GM13976 (cell line): ENCODE measurements at regions not wholly inside any gene's neighbourhood (a gene's known extent, or its start where the extent isn't known, plus 50 kb on each side); places are given as distances from the start of the nearest gene placed in this dataset.

Source experiments
- DNase-seq: peaks from one replicate; pipeline ENCODE4 v3.0.0; 2012; ENCODE audit warnings: low spot score
- CTCF ChIP-seq: IDR thresholded peaks from 2 replicates; pipeline ENCODE4 v1.5.1; 2012; ENCODE audit warnings: borderline replicate concordance, mild to moderate bottlenecking; ENCODE audit not compliant: insufficient read depth; ENCODE audit errors: extremely low read depth, missing control alignments, control extremely low read depth
- in situ Hi-C: fragments of 300-500 bp; cut with MboI; formaldehyde crosslinking; loops from one replicate; pipeline ENCODE4 v1.12.0; 2022; ENCODE audit warnings: low sequenced_read_pairs, mixed read lengths, inconsistent platforms; ENCODE audit not compliant: unreplicated experiment

- in situ Hi-C loops: no loop called here
Measured at GRCh38 chr6:86595641-86596040, 341.7 kb upstream of the HTR1E start.

DNA sequence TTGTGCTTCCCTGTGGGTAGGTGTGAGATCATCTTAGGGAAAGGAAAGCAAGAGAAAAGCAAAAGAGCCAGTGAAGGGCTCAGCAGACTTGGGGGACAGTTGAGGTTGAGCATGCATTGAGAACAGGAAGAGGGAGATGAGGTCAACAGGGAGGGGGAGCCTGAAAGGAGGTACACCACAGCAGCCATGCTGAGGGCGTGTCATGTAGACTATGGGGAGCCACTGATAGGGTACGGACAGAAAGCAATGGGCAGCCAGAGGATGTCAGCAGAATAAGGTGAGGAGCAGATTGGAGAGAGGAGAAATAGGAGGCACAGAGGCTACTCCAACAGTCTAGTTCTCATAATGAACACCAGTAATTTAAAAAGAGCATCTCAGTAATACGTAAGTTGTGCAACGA lies 351.1 kb upstream of the HTR1E start:
- DNase-seq: no peak
- no peak for TF ChIP-seq CTCF
- in situ Hi-C loops: no loop called here

More at GRCh38 chr6:86595641-86596040, 341.7 kb upstream of the HTR1E start:
- no peak for DNase-seq
- TF ChIP-seq CTCF: no peak

DNA sequence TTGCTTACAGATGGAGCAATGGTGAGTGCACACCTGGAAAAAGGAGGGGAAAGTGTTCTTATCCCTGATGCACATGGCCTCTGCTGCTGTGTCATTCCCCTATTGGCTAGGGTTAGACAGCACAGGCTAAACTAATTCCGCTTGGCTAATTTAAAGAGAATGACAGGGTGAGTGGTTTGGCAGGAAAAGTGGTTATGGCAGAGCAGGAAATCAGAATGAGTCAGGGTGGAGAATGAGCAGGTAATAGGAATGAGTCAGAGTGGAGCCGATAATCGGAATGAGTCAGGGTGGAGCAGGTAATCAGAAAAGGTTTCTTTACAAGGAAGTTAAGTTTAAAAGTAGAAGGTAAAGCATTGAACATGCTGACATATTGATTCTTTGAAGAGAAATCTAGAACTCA lies 355.5 kb upstream of the HTR1E start:
- no peak for DNase-seq
- in situ Hi-C loops: no loop called here
- no peak for TF ChIP-seq CTCF

GRCh38 chr6:86563197-86563596 lies 374.1 kb upstream of the HTR1E start:
- no peak for DNase-seq
- TF ChIP-seq CTCF: no peak
- in situ Hi-C loops: no loop called here

DNA sequence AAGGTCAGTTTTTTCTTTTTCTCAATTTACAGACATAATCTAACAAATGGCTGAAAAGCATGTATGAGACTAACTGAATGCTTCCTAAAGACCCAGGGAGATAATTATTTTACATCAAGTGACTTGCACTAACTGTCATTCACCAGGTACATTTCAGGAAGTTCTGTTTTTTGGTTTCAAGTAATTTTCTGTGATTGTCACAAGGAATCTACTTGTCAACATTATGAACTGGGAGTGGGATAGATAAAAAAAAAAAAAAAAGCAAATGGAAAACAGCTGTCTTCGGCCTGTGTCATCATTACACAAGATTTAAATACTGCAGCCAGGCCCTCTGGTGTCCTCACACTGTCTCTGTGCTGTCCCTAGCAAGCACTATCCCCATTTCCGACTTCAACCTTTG lies 379.0 kb upstream of the HTR1E start:
- in situ Hi-C loops: no loop called here
- no peak for TF ChIP-seq CTCF
- DNase-seq: no peak

GRCh38 chr6:86537292-86537861 lies 400.0 kb upstream of the HTR1E start:
- no peak for DNase-seq
- in situ Hi-C loops: no loop called here
- no peak for TF ChIP-seq CTCF

DNA sequence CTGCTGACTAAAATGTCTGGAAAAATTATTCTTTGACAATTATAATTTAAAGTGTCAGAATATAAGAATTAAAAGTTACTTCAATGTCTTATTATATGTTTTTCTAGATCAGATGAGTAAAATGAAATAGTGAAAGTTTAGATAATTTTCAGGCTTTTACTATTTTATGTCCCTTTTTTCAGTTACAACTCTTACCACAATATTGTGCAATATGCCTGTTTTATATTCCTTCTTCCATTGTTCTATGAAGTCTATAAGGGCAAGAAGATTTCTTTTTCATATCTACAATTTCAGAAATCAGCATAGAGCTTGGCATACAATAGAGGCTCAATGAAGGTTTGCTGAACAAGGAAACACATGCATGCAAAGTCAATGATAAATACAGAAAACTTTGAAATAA lies 401.2 kb upstream of the HTR1E start:
- no peak for DNase-seq
- in situ Hi-C loops: no loop called here
- TF ChIP-seq CTCF: no peak
